ENCODE measurements at regions not wholly inside any gene's neighbourhood (a gene's known extent, or its start where the extent isn't known, plus 50 kb on each side); places are given as distances from the start of the nearest gene placed in this dataset.
A peak's percentile ranks its signal among the peaks of the same experiment; 100 is the strongest.

GRCh38 chr11:69393865-69394233, 87.6 kb upstream of the LINC01488 start:
- Histone ChIP-seq H3K36me3 (ENCODE audit: control insufficient read depth, insufficient read depth, low read length) (no peaks in the 10 kb centered on the region), H3K4me3 (ENCODE audit: low read depth, low read length) (no peak overlapping the region), H3K9me3 (ENCODE audit: control insufficient read depth in 2 of 2, low read length in 2 of 2) (peaks cover 0 to 1% of the 10 kb centered on the region in 2 experiments), H3K4me1 (ENCODE audit: control insufficient read depth, insufficient read depth, low read length, poor library complexity, severe bottlenecking) (no peaks in the 10 kb centered on the region), H3K27ac (ENCODE audit: insufficient read depth, low read length, poor library complexity, severe bottlenecking) (no peak overlapping the region), H3K27me3 (ENCODE audit: control insufficient read depth, insufficient read depth, low read length) (no peaks in the 10 kb centered on the region)
- Mint-ChIP-seq H3K9me3 (peaks cover 0 to 7% (median 0%) of the 10 kb centered on the region in 7 donors), H3K36me3 (no peaks in the 10 kb centered on the region), H3K4me1 (no peaks in the 10 kb centered on the region), H3K27ac (no peak overlapping the region), H3K27me3 (no peaks in the 10 kb centered on the region), H3K4me3 (no peak overlapping the region)
- no peak for ATAC-seq (ENCODE audit: low read depth in 2 of 2)
- no peak for DNase-seq

GRCh38 chr11:69394234-69394868, 87.1 kb upstream of the LINC01488 start:
- Mint-ChIP-seq H3K36me3 (no peaks in the 10 kb centered on the region), H3K27me3 (no peaks in the 10 kb centered on the region), H3K9me3 (peaks cover 0 to 3% (median 0%) of the 10 kb centered on the region in 7 donors), H3K4me3 (no peak overlapping the region), H3K27ac (no peak overlapping the region), H3K4me1 (no peaks in the 10 kb centered on the region)
- ATAC-seq (ENCODE audit: low read depth in 2 of 2) (no peak), DNase-seq (no peak)
- Histone ChIP-seq H3K4me1 (ENCODE audit: control insufficient read depth, insufficient read depth, low read length, poor library complexity, severe bottlenecking) (no peaks in the 10 kb centered on the region), H3K4me3 (ENCODE audit: low read depth, low read length) (no peak overlapping the region), H3K27ac (ENCODE audit: insufficient read depth, low read length, poor library complexity, severe bottlenecking) (no peak overlapping the region), H3K9me3 (ENCODE audit: control insufficient read depth in 2 of 2, low read length in 2 of 2) (no peaks in the 10 kb centered on the region), H3K36me3 (ENCODE audit: control insufficient read depth, insufficient read depth, low read length) (no peaks in the 10 kb centered on the region), H3K27me3 (ENCODE audit: control insufficient read depth, insufficient read depth, low read length) (no peaks in the 10 kb centered on the region)

GRCh38 chr11:69394869-69395246, 86.6 kb upstream of the LINC01488 start:
- Mint-ChIP-seq H3K36me3 (no peaks in the 10 kb centered on the region), H3K4me3 (no peak overlapping the region), H3K4me1 (no peaks in the 10 kb centered on the region), H3K27ac (peak overlapping the region in 1 of 3 donors; percentile 46), H3K27me3 (no peaks in the 10 kb centered on the region), H3K9me3 (peaks cover 0 to 1% (median 0%) of the 10 kb centered on the region in 7 donors)
- no peak for ATAC-seq (ENCODE audit: low read depth in 2 of 2)
- no peak overlapping the region for H3K4me3 ChIP-seq (ENCODE audit: low read depth, low read length)
- no peaks in the 10 kb centered on the region for H3K9me3 ChIP-seq (ENCODE audit: control insufficient read depth in 2 of 2, low read length in 2 of 2)
- no peaks in the 10 kb centered on the region for H3K4me1 ChIP-seq (ENCODE audit: control insufficient read depth, insufficient read depth, low read length, poor library complexity, severe bottlenecking)
- no peaks in the 10 kb centered on the region for H3K27me3 ChIP-seq (ENCODE audit: control insufficient read depth, insufficient read depth, low read length)
- H3K36me3 ChIP-seq (ENCODE audit: control insufficient read depth, insufficient read depth, low read length): no peaks in the 10 kb centered on the region
- no peak overlapping the region for H3K27ac ChIP-seq (ENCODE audit: insufficient read depth, low read length, poor library complexity, severe bottlenecking)
- DNase-seq: no peak

GRCh38 chr11:69395287-69395686, 86.2 kb upstream of the LINC01488 start:
- Mint-ChIP-seq H3K27me3 (no peaks in the 10 kb centered on the region), H3K27ac (peak overlapping the region in 1 of 3 donors; percentile 46), H3K4me1 (no peaks in the 10 kb centered on the region), H3K4me3 (no peak overlapping the region), H3K36me3 (no peaks in the 10 kb centered on the region), H3K9me3 (no peaks in the 10 kb centered on the region)
- no peaks in the 10 kb centered on the region for H3K27me3 ChIP-seq (ENCODE audit: control insufficient read depth, insufficient read depth, low read length)
- DNase-seq: no peak
- no peak for ATAC-seq (ENCODE audit: low read depth in 2 of 2)
- H3K4me1 ChIP-seq (ENCODE audit: control insufficient read depth, insufficient read depth, low read length, poor library complexity, severe bottlenecking): no peaks in the 10 kb centered on the region
- no peak overlapping the region for H3K4me3 ChIP-seq (ENCODE audit: low read depth, low read length)
- no peaks in the 10 kb centered on the region for H3K36me3 ChIP-seq (ENCODE audit: control insufficient read depth, insufficient read depth, low read length)
- no peak overlapping the region for H3K27ac ChIP-seq (ENCODE audit: insufficient read depth, low read length, poor library complexity, severe bottlenecking)
- H3K9me3 ChIP-seq (ENCODE audit: control insufficient read depth in 2 of 2, low read length in 2 of 2): no peaks in the 10 kb centered on the region

- no peak overlapping the region for H3K27ac ChIP-seq (ENCODE audit: insufficient read depth, low read length, poor library complexity, severe bottlenecking)
- no peaks in the 10 kb centered on the region for H3K27me3 ChIP-seq (ENCODE audit: control insufficient read depth, insufficient read depth, low read length)
- no peaks in the 10 kb centered on the region for H3K4me1 Mint-ChIP-seq
- no peak overlapping the region for H3K4me3 Mint-ChIP-seq
- H3K4me3 ChIP-seq (ENCODE audit: low read depth, low read length): no peak overlapping the region
- H3K36me3 ChIP-seq (ENCODE audit: control insufficient read depth, insufficient read depth, low read length): no peaks in the 10 kb centered on the region
- H3K4me1 ChIP-seq (ENCODE audit: control insufficient read depth, insufficient read depth, low read length, poor library complexity, severe bottlenecking): no peaks in the 10 kb centered on the region
- DNase-seq (no peak), ATAC-seq (ENCODE audit: low read depth in 2 of 2) (no peak)
- H3K9me3 Mint-ChIP-seq: no peaks in the 10 kb centered on the region
- H3K27me3 Mint-ChIP-seq: no peaks in the 10 kb centered on the region
- no peaks in the 10 kb centered on the region for H3K9me3 ChIP-seq (ENCODE audit: control insufficient read depth in 2 of 2, low read length in 2 of 2)
- H3K27ac Mint-ChIP-seq: peak overlapping the region in 1 of 3 donors; percentile 7
- H3K36me3 Mint-ChIP-seq: no peaks in the 10 kb centered on the region
These were observed 85.2 kb upstream of the LINC01488 start for GRCh38 chr11:69396051-69396947.

GRCh38 chr11:69396948-69397307, 84.5 kb upstream of the LINC01488 start:
- no peaks in the 10 kb centered on the region for H3K27me3 Mint-ChIP-seq
- no peak overlapping the region for H3K4me3 ChIP-seq (ENCODE audit: low read depth, low read length)
- no peaks in the 10 kb centered on the region for H3K4me1 ChIP-seq (ENCODE audit: control insufficient read depth, insufficient read depth, low read length, poor library complexity, severe bottlenecking)
- H3K4me3 Mint-ChIP-seq: no peak overlapping the region
- no peaks in the 10 kb centered on the region for H3K4me1 Mint-ChIP-seq
- H3K27me3 ChIP-seq (ENCODE audit: control insufficient read depth, insufficient read depth, low read length): no peaks in the 10 kb centered on the region
- DNase-seq (no peak), ATAC-seq (ENCODE audit: low read depth in 2 of 2) (no peak)
- H3K9me3 ChIP-seq (ENCODE audit: control insufficient read depth in 2 of 2, low read length in 2 of 2): no peaks in the 10 kb centered on the region
- H3K27ac ChIP-seq (ENCODE audit: insufficient read depth, low read length, poor library complexity, severe bottlenecking): no peak overlapping the region
- H3K9me3 Mint-ChIP-seq: peaks cover 0 to 2% (median 0%) of the 10 kb centered on the region in 7 donors
- no peaks in the 10 kb centered on the region for H3K36me3 Mint-ChIP-seq
- H3K27ac Mint-ChIP-seq: no peak overlapping the region
- no peaks in the 10 kb centered on the region for H3K36me3 ChIP-seq (ENCODE audit: control insufficient read depth, insufficient read depth, low read length)

GRCh38 chr11:69397732-69398131, 83.7 kb upstream of the LINC01488 start:
- no peak overlapping the region for H3K27ac Mint-ChIP-seq
- H3K36me3 Mint-ChIP-seq: no peaks in the 10 kb centered on the region
- H3K9me3 Mint-ChIP-seq: peaks cover 0 to 5% (median 0%) of the 10 kb centered on the region in 7 donors
- DNase-seq (no peak), ATAC-seq (ENCODE audit: low read depth in 2 of 2) (no peak)
- H3K27me3 Mint-ChIP-seq: no peaks in the 10 kb centered on the region
- H3K4me1 Mint-ChIP-seq: no peaks in the 10 kb centered on the region
- H3K4me3 ChIP-seq (ENCODE audit: low read depth, low read length): no peak overlapping the region
- H3K9me3 ChIP-seq (ENCODE audit: control insufficient read depth in 2 of 2, low read length in 2 of 2): no peaks in the 10 kb centered on the region
- H3K4me3 Mint-ChIP-seq: no peak overlapping the region
- no peaks in the 10 kb centered on the region for H3K4me1 ChIP-seq (ENCODE audit: control insufficient read depth, insufficient read depth, low read length, poor library complexity, severe bottlenecking)
- no peaks in the 10 kb centered on the region for H3K36me3 ChIP-seq (ENCODE audit: control insufficient read depth, insufficient read depth, low read length)
- no peaks in the 10 kb centered on the region for H3K27me3 ChIP-seq (ENCODE audit: control insufficient read depth, insufficient read depth, low read length)
- H3K27ac ChIP-seq (ENCODE audit: insufficient read depth, low read length, poor library complexity, severe bottlenecking): no peak overlapping the region
